ENCODE measurements at regions not wholly inside any gene's neighbourhood (a gene's known extent, or its start where the extent isn't known, plus 50 kb on each side); places are given as distances from the start of the nearest gene placed in this dataset.

GRCh38 chr6:159535656-159536350 lies 157.2 kb downstream of the SOD2 start:
- DNase-seq (no peak), ATAC-seq (no peak)
- TF ChIP-seq CTCF (IDR thresholded peaks at IDR 0.05), result no peak
- no peaks in the 10 kb centered on the region for H3K9me3 ChIP-seq
- intact Hi-C loops (cut with DNase I), result no loop called here
- H3K27me3 ChIP-seq, result no peaks in the 10 kb centered on the region
- H3K4me1 ChIP-seq, result no peaks in the 10 kb centered on the region
- no peak overlapping the region for H3K4me3 ChIP-seq
- no peaks in the 10 kb centered on the region for H3K36me3 ChIP-seq
- no peak overlapping the region for H3K27ac ChIP-seq

GRCh38 chr6:159533568-159533967 lies 159.5 kb downstream of the SOD2 start:
- intact Hi-C loops (cut with DNase I), result no loop called here
- no peaks in the 10 kb centered on the region for H3K27me3 ChIP-seq

GRCh38 chr6:159533016-159533415 lies 160.0 kb downstream of the SOD2 start:
- DNase-seq, result no peak
- no peaks in the 10 kb centered on the region for H3K9me3 ChIP-seq
- no peaks in the 10 kb centered on the region for H3K27me3 ChIP-seq
- no peak for ATAC-seq
- no peak overlapping the region for H3K4me3 ChIP-seq
- intact Hi-C loops (cut with DNase I), result no loop called here
- no peaks in the 10 kb centered on the region for H3K4me1 ChIP-seq
- TF ChIP-seq CTCF (IDR thresholded peaks at IDR 0.05), result no peak
- H3K27ac ChIP-seq, result no peak overlapping the region
- no peaks in the 10 kb centered on the region for H3K36me3 ChIP-seq

More at GRCh38 chr6:159533568-159533967, 159.5 kb downstream of the SOD2 start:
- TF ChIP-seq CTCF (IDR thresholded peaks at IDR 0.05), result no peak
- Histone ChIP-seq H3K27ac (no peak overlapping the region), H3K9me3 (no peaks in the 10 kb centered on the region), H3K4me1 (no peaks in the 10 kb centered on the region), H3K4me3 (no peak overlapping the region), H3K36me3 (no peaks in the 10 kb centered on the region)
- ATAC-seq (no peak), DNase-seq (no peak)

- Histone ChIP-seq H3K4me1 (no peaks in the 10 kb centered on the region), H3K4me3 (no peak overlapping the region), H3K27ac (no peak overlapping the region), H3K36me3 (no peaks in the 10 kb centered on the region), H3K27me3 (no peaks in the 10 kb centered on the region), H3K9me3 (no peaks in the 10 kb centered on the region)
- no peak for ATAC-seq
- intact Hi-C loops (cut with DNase I), result no loop called here
- TF ChIP-seq CTCF (IDR thresholded peaks at IDR 0.05), result no peak
- DNase-seq, result no peak
Measured at GRCh38 chr6:159532155-159532554, 160.9 kb downstream of the SOD2 start.

- Histone ChIP-seq H3K27ac (no peak overlapping the region), H3K4me3 (no peak overlapping the region), H3K27me3 (no peaks in the 10 kb centered on the region), H3K4me1 (no peaks in the 10 kb centered on the region), H3K9me3 (no peaks in the 10 kb centered on the region), H3K36me3 (no peaks in the 10 kb centered on the region)
- intact Hi-C loops (cut with DNase I), result no loop called here
- TF ChIP-seq CTCF (IDR thresholded peaks at IDR 0.05), result no peak
- no peak for ATAC-seq
- DNase-seq, result no peak
Measured at GRCh38 chr6:159529934-159530333, 163.1 kb downstream of the SOD2 start.

- Histone ChIP-seq H3K4me1 (no peaks in the 10 kb centered on the region), H3K4me3 (no peak overlapping the region), H3K27me3 (no peaks in the 10 kb centered on the region), H3K36me3 (no peaks in the 10 kb centered on the region), H3K9me3 (no peaks in the 10 kb centered on the region), H3K27ac (no peak overlapping the region)
- TF ChIP-seq CTCF (IDR thresholded peaks at IDR 0.05), result no peak
- DNase-seq, result no peak
- no peak for ATAC-seq
- intact Hi-C loops (cut with DNase I), result no loop called here
Measured at GRCh38 chr6:159527351-159527750, 165.7 kb downstream of the SOD2 start.

All from upper lobe of right lung (tissue), 1 donor.